ENCODE measurements at regions not wholly inside any gene's neighbourhood (a gene's known extent, or its start where the extent isn't known, plus 50 kb on each side); places are given as distances from the start of the nearest gene placed in this dataset.

DNA sequence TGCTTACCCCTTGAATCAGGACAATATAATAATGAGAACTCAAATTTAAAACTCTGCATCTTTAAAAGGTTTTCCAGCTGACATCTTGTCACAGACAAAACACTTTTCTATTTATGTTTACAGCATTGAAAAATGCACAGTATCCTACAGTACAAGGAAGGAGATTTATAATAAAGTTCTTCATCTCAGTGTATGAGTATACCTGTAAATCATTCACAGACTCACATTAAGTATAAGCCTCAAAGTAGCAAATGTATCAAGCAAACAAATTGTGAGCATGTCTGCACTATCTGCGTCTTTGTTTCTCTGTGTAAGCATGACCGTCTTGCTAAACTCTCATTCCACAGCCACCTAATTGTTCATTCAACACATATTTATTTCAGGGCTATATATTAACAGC is 52.8 kb downstream of the PPP1R2C start:
- TF ChIP-seq, protein P1, sequence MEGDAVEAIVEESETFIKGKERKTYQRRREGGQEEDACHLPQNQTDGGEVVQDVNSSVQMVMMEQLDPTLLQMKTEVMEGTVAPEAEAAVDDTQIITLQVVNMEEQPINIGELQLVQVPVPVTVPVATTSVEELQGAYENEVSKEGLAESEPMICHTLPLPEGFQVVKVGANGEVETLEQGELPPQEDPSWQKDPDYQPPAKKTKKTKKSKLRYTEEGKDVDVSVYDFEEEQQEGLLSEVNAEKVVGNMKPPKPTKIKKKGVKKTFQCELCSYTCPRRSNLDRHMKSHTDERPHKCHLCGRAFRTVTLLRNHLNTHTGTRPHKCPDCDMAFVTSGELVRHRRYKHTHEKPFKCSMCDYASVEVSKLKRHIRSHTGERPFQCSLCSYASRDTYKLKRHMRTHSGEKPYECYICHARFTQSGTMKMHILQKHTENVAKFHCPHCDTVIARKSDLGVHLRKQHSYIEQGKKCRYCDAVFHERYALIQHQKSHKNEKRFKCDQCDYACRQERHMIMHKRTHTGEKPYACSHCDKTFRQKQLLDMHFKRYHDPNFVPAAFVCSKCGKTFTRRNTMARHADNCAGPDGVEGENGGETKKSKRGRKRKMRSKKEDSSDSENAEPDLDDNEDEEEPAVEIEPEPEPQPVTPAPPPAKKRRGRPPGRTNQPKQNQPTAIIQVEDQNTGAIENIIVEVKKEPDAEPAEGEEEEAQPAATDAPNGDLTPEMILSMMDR (IDR thresholded peaks at IDR 0.05; ENCODE audit: low read depth, low read length, missing control alignments) = no peak
- H3K4me3 ChIP-seq (replicated peaks; ENCODE audit: low read depth, low read length) = no peak overlapping the region
- no peak for DNase-seq (ENCODE audit: extremely low read depth, low read depth)

DNA sequence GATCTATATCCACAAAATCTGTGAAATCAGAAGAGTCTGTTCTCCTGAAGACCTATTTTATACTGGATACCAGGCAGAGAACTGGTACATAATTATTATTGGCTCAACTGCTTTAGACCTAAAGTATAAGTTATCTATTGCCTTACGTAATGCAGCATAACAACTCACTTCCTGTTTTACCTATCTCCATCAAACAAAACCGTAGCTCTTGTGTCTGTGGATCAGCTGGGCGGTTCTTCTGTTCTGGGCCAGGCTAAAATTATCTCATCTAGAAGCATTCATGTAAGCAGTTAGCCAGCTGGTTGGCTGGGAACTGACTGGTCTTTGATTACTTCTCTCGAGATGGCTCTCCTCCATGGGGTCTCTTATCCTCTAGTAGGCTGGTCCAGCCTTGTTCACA is 57.8 kb downstream of the PPP1R2C start:
- DNase-seq (ENCODE audit: extremely low read depth, low read depth) = no peak
- TF ChIP-seq, protein P1 (IDR thresholded peaks at IDR 0.05; ENCODE audit: low read depth, low read length, missing control alignments) = no peak
- no peak overlapping the region for H3K4me3 ChIP-seq (replicated peaks; ENCODE audit: low read depth, low read length)

DNA sequence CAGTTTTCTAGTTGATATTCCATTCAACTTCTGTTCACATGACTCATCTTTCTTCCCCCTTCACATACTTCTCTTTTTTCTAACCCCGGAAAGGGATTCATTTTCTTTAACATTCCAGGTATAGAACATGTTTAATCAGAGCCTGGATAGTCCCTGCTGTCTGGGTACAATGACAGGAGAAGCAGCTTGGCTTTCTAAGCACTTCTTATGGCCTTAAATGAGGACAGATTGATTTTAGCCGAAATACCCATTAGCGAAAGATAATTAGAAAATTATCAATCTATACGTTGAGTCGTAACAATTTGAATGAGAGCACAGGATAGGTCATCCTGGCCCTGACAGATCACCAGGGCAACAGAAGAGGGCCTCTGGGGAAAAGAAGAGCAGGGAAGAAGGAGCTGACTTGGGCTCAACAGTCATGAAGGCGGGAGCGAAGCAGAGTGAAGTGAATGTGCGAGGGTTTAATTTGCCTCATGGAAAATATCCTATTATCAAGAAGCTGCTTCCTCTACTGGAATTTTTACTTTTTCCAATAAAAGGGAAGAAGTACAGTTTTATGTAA is 62.2 kb downstream of the PPP1R2C start:
- H3K4me3 ChIP-seq (replicated peaks; ENCODE audit: low read depth, low read length) = no peak overlapping the region
- TF ChIP-seq, protein P1 (IDR thresholded peaks at IDR 0.05; ENCODE audit: low read depth, low read length, missing control alignments) = no peak
- no peak for DNase-seq (ENCODE audit: extremely low read depth, low read depth)

DNA sequence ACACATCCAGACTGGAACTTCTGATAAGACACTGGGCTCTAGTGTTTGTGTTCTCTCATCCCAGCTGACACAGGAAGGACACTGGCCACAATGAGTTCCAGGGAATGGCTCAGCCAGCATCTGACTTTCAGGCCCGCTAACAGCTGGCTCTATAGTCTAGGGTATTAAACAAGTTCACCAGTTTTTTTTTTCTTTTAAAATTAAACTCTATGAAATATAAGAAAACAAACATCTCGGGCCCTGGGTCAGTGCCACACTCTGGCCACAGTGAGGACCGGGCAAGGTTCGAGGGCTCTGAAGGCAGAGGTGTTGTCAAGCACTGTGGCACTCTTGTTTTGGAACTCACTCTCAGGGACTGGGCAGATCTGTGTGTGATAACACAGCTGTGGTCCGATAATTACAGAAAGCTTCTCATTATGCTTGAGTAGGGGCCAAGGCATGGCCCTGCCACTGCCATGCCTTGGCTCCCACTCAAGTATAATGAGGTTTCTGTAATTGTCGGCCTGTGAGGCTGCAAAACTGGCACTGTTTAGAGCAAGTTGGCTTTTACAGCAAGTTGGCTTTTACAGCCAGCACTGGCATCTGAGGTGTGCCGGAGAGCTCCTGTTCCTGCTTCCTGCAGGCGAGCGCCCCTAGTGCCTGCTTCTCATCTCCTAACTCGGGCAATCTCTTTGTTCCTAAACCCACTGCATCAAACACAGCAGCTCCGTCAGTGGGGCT is 62.8 kb downstream of the PPP1R2C start:
- TF ChIP-seq, protein P1 (IDR thresholded peaks at IDR 0.05; ENCODE audit: low read depth, low read length, missing control alignments) = no peak
- no peak for DNase-seq (ENCODE audit: extremely low read depth, low read depth)
- H3K4me3 ChIP-seq (replicated peaks; ENCODE audit: low read depth, low read length) = no peak overlapping the region

DNA sequence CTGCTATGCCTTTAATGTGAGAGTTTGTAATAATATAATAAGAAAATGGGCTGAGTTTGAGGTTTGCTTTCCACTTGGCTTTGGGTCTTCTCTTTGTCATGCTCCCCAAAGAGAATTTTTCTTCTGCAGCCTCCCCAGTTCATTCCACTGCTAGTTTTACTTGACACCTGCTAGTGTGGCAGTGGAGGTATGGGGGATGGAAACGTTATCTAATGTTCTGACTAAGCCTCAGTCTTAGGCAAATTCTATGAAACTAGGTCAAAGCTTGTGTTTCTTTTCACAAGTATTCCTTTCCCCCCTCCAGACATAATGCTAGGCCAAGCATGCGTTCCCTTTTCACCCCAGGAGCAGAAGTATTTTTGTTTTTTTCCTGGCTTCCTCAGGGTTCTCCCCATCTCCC is 67.5 kb downstream of the PPP1R2C start:
- no peak overlapping the region for H3K4me3 ChIP-seq (replicated peaks; ENCODE audit: low read depth, low read length)

DNA sequence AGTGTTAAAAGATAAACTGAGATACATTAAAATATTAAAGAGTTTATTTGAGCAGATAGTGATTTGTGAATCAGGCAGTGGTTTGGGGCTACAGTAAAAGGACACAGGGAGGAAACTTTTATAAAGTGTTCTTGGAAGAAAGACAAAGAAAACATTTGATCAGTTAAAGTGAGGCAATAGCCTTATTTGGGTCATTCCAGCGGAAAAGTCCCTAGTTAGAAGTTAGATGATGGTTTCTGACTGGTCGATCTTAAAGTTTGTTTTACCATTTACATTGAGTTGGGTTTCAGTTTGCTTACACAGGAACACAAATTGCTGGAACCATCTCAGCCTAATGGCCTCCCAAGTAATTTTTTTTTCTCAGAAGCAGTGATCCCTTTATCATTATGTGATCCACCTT is 69.7 kb downstream of the PPP1R2C start:
- no peak overlapping the region for H3K4me3 ChIP-seq (replicated peaks; ENCODE audit: low read depth, low read length)
- no peak for DNase-seq (ENCODE audit: extremely low read depth, low read depth)
- TF ChIP-seq, protein P1 (IDR thresholded peaks at IDR 0.05; ENCODE audit: low read depth, low read length, missing control alignments) = no peak

More for the DNA sequence above, 67.5 kb downstream of the PPP1R2C start:
- no peak for DNase-seq (ENCODE audit: extremely low read depth, low read depth)
- TF ChIP-seq, protein P1 (IDR thresholded peaks at IDR 0.05; ENCODE audit: low read depth, low read length, missing control alignments) = no peak
